MM.1S (cell line): ENCODE measurements at regions not wholly inside any gene's neighbourhood (a gene's known extent, or its start where the extent isn't known, plus 50 kb on each side); places are given as distances from the start of the nearest gene placed in this dataset.

Source experiments
- DNase-seq: peaks from one replicate; pipeline ENCODE4 v3.0.0-alpha.2; 2015
- H2AFZ ChIP-seq: fragments of 300-600 bp; sonication (generic); 2 replicates; pipeline ENCODE4 v1.6.0; 2016; ENCODE audit warnings: antibody characterized with exemption, low read length
- H3F3A ChIP-seq: fragments of 300-600 bp; sonication (generic); 2 replicates; pipeline ENCODE4 v1.6.1; 2016; ENCODE audit warnings: mild to moderate bottlenecking, antibody characterized with exemption, low read length, moderate library complexity, mixed read lengths; ENCODE audit not compliant: insufficient read depth
- H3K27ac ChIP-seq: fragments of 300-600 bp; sonication (generic); 2 replicates; pipeline ENCODE4 v1.5.1; 2016; ENCODE audit warnings: mild to moderate bottlenecking, low read length
- H3K27me3 ChIP-seq: fragments of 300-600 bp; sonication (generic); replicated peaks from 2 replicates; pipeline ENCODE4 v1.6.0; 2016; ENCODE audit warnings: low read length; ENCODE audit not compliant: insufficient read depth
- H3K36me3 ChIP-seq: fragments of 300-600 bp; sonication (generic); replicated peaks from 2 replicates; pipeline ENCODE4 v1.6.1; 2016; ENCODE audit warnings: mild to moderate bottlenecking, low read length, mixed read lengths; ENCODE audit not compliant: insufficient read depth
- H3K4me1 ChIP-seq: fragments of 300-600 bp; sonication (generic); 2 replicates; pipeline ENCODE4 v1.6.1; 2016; ENCODE audit warnings: low read length, mixed read lengths
- H3K4me2 ChIP-seq: fragments of 300-600 bp; sonication (generic); 2 replicates; pipeline ENCODE4 v1.6.0; 2016; ENCODE audit warnings: low read depth, low read length
- H3K4me3 ChIP-seq: fragments of 300-600 bp; sonication (generic); 2 replicates; pipeline ENCODE4 v1.5.1; 2016; ENCODE audit warnings: low read length, mixed read lengths
- H3K79me2 ChIP-seq: fragments of 300-600 bp; sonication (generic); 2 replicates; pipeline ENCODE4 v1.6.1; 2016; ENCODE audit warnings: mixed run types, low read length, mixed read lengths
- H3K9ac ChIP-seq: fragments of 300-600 bp; sonication (generic); 2 replicates; pipeline ENCODE4 v1.6.1; 2016; ENCODE audit warnings: low read length, mixed read lengths
- H3K9me2 ChIP-seq: fragments of 300-600 bp; sonication (generic); replicated peaks from 2 replicates; pipeline ENCODE4 v1.6.1; 2016; ENCODE audit warnings: mild to moderate bottlenecking, low read length, mixed read lengths; ENCODE audit not compliant: insufficient read depth
- H3K9me3 ChIP-seq: fragments of 300-600 bp; sonication (generic); replicated peaks from 2 replicates; pipeline ENCODE4 v1.6.1; 2016; ENCODE audit warnings: mild to moderate bottlenecking, low read length, mixed read lengths; ENCODE audit not compliant: insufficient read depth
- H4K20me1 ChIP-seq: fragments of 300-600 bp; sonication (generic); 2 replicates; pipeline ENCODE4 v1.6.1; 2016; ENCODE audit warnings: mild to moderate bottlenecking, low read length, moderate library complexity, mixed read lengths; ENCODE audit not compliant: insufficient read depth
- CTCF ChIP-seq: fragments of 300-600 bp; sonication (generic); IDR thresholded peaks from 2 replicates; pipeline ENCODE4 v1.5.1; 2016; ENCODE audit warnings: antibody characterized with exemption, low read length, mixed read lengths
- EZH2 ChIP-seq: fragments of 300-600 bp; sonication (generic); optimal IDR thresholded peaks from 2 replicates; pipeline ENCODE3; 2017; ENCODE audit warnings: low read depth, mild to moderate bottlenecking, antibody characterized with exemption, low read length, mixed read lengths
- EZH2phosphoT487 ChIP-seq: fragments of 300-600 bp; sonication (generic); IDR thresholded peaks from 2 replicates; pipeline ENCODE4 v1.6.1; 2018; ENCODE audit warnings: antibody characterized with exemption, low read length

GRCh38 chr3:106276755-106277612 lies 408.2 kb upstream of the CBLB start:
- no peak overlapping the region for H2AFZ ChIP-seq

GRCh38 chr3:106277731-106278130 lies 408.9 kb upstream of the CBLB start:
- no peaks in the 10 kb centered on the region for H3K79me2 ChIP-seq
- H2AFZ ChIP-seq: no peak overlapping the region
- no peaks in the 10 kb centered on the region for H3K36me3 ChIP-seq
- no peaks in the 10 kb centered on the region for H3K27me3 ChIP-seq
- DNase-seq: no peak
- no peak overlapping the region for H3K9ac ChIP-seq
- H3K4me3 ChIP-seq: no peak overlapping the region
- no peaks in the 10 kb centered on the region for H3K4me1 ChIP-seq
- no peaks in the 10 kb centered on the region for H3K9me2 ChIP-seq
- no peaks in the 10 kb centered on the region for H3F3A ChIP-seq
- H4K20me1 ChIP-seq: no peaks in the 10 kb centered on the region
- H3K9me3 ChIP-seq: no peaks in the 10 kb centered on the region
- no peak overlapping the region for H3K27ac ChIP-seq
- H3K4me2 ChIP-seq: no peak overlapping the region
- TF ChIP-seq EZH2 (no peak), EZH2phosphoT487 (no peak), CTCF (no peak)

More at GRCh38 chr3:106276755-106277612, 408.2 kb upstream of the CBLB start:
- no peaks in the 10 kb centered on the region for H3K79me2 ChIP-seq
- no peak for DNase-seq
- no peaks in the 10 kb centered on the region for H3K27me3 ChIP-seq
- H3K36me3 ChIP-seq: no peaks in the 10 kb centered on the region
- H3K4me3 ChIP-seq: no peak overlapping the region
- no peaks in the 10 kb centered on the region for H3K9me2 ChIP-seq
- H3F3A ChIP-seq: no peaks in the 10 kb centered on the region
- no peaks in the 10 kb centered on the region for H3K4me1 ChIP-seq
- no peaks in the 10 kb centered on the region for H4K20me1 ChIP-seq
- H3K9me3 ChIP-seq: no peaks in the 10 kb centered on the region
- no peak overlapping the region for H3K9ac ChIP-seq
- TF ChIP-seq CTCF (no peak), EZH2phosphoT487 (no peak), EZH2 (no peak)
- no peak overlapping the region for H3K27ac ChIP-seq
- no peak overlapping the region for H3K4me2 ChIP-seq

DNA sequence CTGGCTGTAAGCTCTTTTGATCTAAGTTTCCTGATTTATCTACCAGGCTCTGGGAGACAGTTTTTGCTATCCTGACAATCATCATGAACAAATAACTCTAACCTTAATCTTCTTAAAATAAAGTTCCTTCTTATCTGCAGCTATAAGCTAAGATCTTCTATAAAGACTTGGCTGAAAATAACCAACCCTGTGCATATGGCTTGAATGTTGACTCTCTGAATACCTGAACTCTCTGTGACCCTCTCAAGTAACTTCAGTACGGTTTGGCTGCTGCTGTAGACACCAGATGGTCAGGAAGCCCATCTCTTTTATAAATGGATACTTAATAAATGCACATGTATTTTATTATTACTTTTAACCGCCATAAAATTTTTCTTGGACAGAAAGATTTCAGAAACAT lies 412.4 kb upstream of the CBLB start:
- DNase-seq: no peak
- Histone ChIP-seq H3K9me3 (no peaks in the 10 kb centered on the region), H3F3A (no peaks in the 10 kb centered on the region), H4K20me1 (no peaks in the 10 kb centered on the region), H3K36me3 (no peaks in the 10 kb centered on the region), H3K27me3 (no peaks in the 10 kb centered on the region), H3K79me2 (no peaks in the 10 kb centered on the region), H3K9me2 (no peaks in the 10 kb centered on the region), H3K9ac (no peak overlapping the region), H2AFZ (no peak overlapping the region), H3K27ac (no peak overlapping the region), H3K4me3 (no peak overlapping the region), H3K4me2 (no peak overlapping the region), H3K4me1 (no peaks in the 10 kb centered on the region)
- TF ChIP-seq EZH2phosphoT487 (no peak), EZH2 (no peak), CTCF (no peak)
